ENCODE measurements at regions not wholly inside any gene's neighbourhood (a gene's known extent, or its start where the extent isn't known, plus 50 kb on each side); places are given as distances from the start of the nearest gene placed in this dataset.

- no peak for DNase-seq
- H3K27ac Mint-ChIP-seq, result no peak overlapping the region
- TF ChIP-seq CTCF (IDR thresholded peaks at IDR 0.05), result no peak
- H3K36me3 Mint-ChIP-seq (ENCODE audit: low read depth), result no peaks in the 10 kb centered on the region
- H3K4me1 Mint-ChIP-seq (ENCODE audit: low read depth), result no peaks in the 10 kb centered on the region
- peaks cover 10% of the 10 kb centered on the region for H3K9me3 Mint-ChIP-seq
- H3K4me3 Mint-ChIP-seq, result no peak overlapping the region
- no peaks in the 10 kb centered on the region for H3K27me3 Mint-ChIP-seq (ENCODE audit: insufficient read depth)
These were observed 77.3 kb upstream of the PPP1R2C start for GRCh38 chrX:42855259-42855658.

- no peaks in the 10 kb centered on the region for H3K36me3 Mint-ChIP-seq (ENCODE audit: low read depth)
- peaks cover 6% of the 10 kb centered on the region for H3K9me3 Mint-ChIP-seq
- no peak overlapping the region for H3K4me3 Mint-ChIP-seq
- TF ChIP-seq CTCF (IDR thresholded peaks at IDR 0.05), result no peak
- no peaks in the 10 kb centered on the region for H3K4me1 Mint-ChIP-seq (ENCODE audit: low read depth)
- no peak overlapping the region for H3K27ac Mint-ChIP-seq
- no peaks in the 10 kb centered on the region for H3K27me3 Mint-ChIP-seq (ENCODE audit: insufficient read depth)
- DNase-seq, result no peak
These were observed 79.8 kb upstream of the PPP1R2C start for GRCh38 chrX:42857766-42858165.

- Mint-ChIP-seq H3K9me3 (peaks cover 9% of the 10 kb centered on the region; the same call in 1 of the 2 replicates), H3K36me3 (ENCODE audit: low read depth) (no peaks in the 10 kb centered on the region)
These were observed 91.0 kb upstream of the PPP1R2C start for GRCh38 chrX:42869011-42869410.

GRCh38 chrX:42869659-42870476, 91.9 kb upstream of the PPP1R2C start:
- no peak for DNase-seq
- H3K4me1 Mint-ChIP-seq (ENCODE audit: low read depth), result no peaks in the 10 kb centered on the region
- H3K27ac Mint-ChIP-seq, result no peak overlapping the region
- H3K4me3 Mint-ChIP-seq, result no peak overlapping the region
- H3K9me3 Mint-ChIP-seq, result peaks cover 9% of the 10 kb centered on the region; the same call in 1 of the 2 replicates
- no peaks in the 10 kb centered on the region for H3K36me3 Mint-ChIP-seq (ENCODE audit: low read depth)
- H3K27me3 Mint-ChIP-seq (ENCODE audit: insufficient read depth), result no peaks in the 10 kb centered on the region
- TF ChIP-seq CTCF (IDR thresholded peaks at IDR 0.05), result no peak

More at GRCh38 chrX:42869011-42869410, 91.0 kb upstream of the PPP1R2C start:
- no peak overlapping the region for H3K4me3 Mint-ChIP-seq
- no peak overlapping the region for H3K27ac Mint-ChIP-seq
- H3K27me3 Mint-ChIP-seq (ENCODE audit: insufficient read depth), result no peaks in the 10 kb centered on the region
- H3K4me1 Mint-ChIP-seq (ENCODE audit: low read depth), result no peaks in the 10 kb centered on the region
- no peak for TF ChIP-seq CTCF (IDR thresholded peaks at IDR 0.05)
- no peak for DNase-seq

GRCh38 chrX:42886519-42886918, 108.6 kb upstream of the PPP1R2C start:
- TF ChIP-seq CTCF (IDR thresholded peaks at IDR 0.05), result no peak
- H3K36me3 Mint-ChIP-seq (ENCODE audit: low read depth), result no peaks in the 10 kb centered on the region
- no peak for DNase-seq
- H3K4me3 Mint-ChIP-seq, result no peak overlapping the region
- H3K27me3 Mint-ChIP-seq (ENCODE audit: insufficient read depth), result no peaks in the 10 kb centered on the region
- H3K9me3 Mint-ChIP-seq, result peaks cover 9% of the 10 kb centered on the region
- no peaks in the 10 kb centered on the region for H3K4me1 Mint-ChIP-seq (ENCODE audit: low read depth)
- no peak overlapping the region for H3K27ac Mint-ChIP-seq

Measured in HFFc6 (cell line).